ENCODE measurements at regions not wholly inside any gene's neighbourhood (a gene's known extent, or its start where the extent isn't known, plus 50 kb on each side); places are given as distances from the start of the nearest gene placed in this dataset.
A peak's percentile ranks its signal among the peaks of the same experiment; 100 is the strongest.

GRCh38 chr7:84368122-84368521, 173.5 kb upstream of the SEMA3A start:
- Histone ChIP-seq H3K4me1 (ENCODE audit: control insufficient read depth in 2 of 2, insufficient read depth in 1 of 2, low read depth in 1 of 2, low read length in 2 of 2) (peaks cover 2 to 8% of the 10 kb centered on the region in 2 donors), H2AK5ac (ENCODE audit: low read depth, low read length) (no peak overlapping the region), H3K9ac (ENCODE audit: low read depth, low read length, poor library complexity) (no peak overlapping the region), H3K23ac (ENCODE audit: low read depth, low read length, poor library complexity) (no peak overlapping the region), H3K27me3 (ENCODE audit: control insufficient read depth in 3 of 3, insufficient read depth in 3 of 3, low read depth in 1 of 3, low read length in 3 of 3) (no peaks in the 10 kb centered on the region), H3K14ac (ENCODE audit: low read length) (no peak overlapping the region), H3K4me2 (ENCODE audit: insufficient read depth, low read length, poor library complexity, severe bottlenecking) (no peak overlapping the region), H3K4me3 (ENCODE audit: low read length in 2 of 2) (no peak overlapping the region), H2BK120ac (ENCODE audit: low read depth, low read length) (no peak overlapping the region), H2BK15ac (ENCODE audit: low read length) (no peak overlapping the region), H2BK5ac (ENCODE audit: low read length) (no peak overlapping the region), H3K27ac (replicated peaks; ENCODE audit: low read length) (no peak overlapping the region), H3K79me1 (ENCODE audit: low read depth, low read length) (no peaks in the 10 kb centered on the region), H3K36me3 (replicated peaks in 1 of 2; ENCODE audit: control insufficient read depth in 2 of 2, insufficient read depth in 2 of 2, low read length in 2 of 2) (no peaks in the 10 kb centered on the region), H2BK12ac (ENCODE audit: low read length) (no peak overlapping the region), H3K4ac (ENCODE audit: low read length) (no peak overlapping the region), H4K8ac (ENCODE audit: low read depth, low read length) (no peak overlapping the region), H3K18ac (ENCODE audit: low read length) (no peak overlapping the region), H4K91ac (ENCODE audit: low read depth, low read length, poor library complexity) (no peak overlapping the region), H3K9me3 (replicated peaks in 1 of 2; ENCODE audit: control insufficient read depth in 2 of 2, insufficient read depth in 1 of 2, low read depth in 1 of 2, low read length in 2 of 2) (no peaks in the 10 kb centered on the region), H2AFZ (ENCODE audit: low read length) (no peak overlapping the region)
- WGBS, 2 donors (ENCODE audit: extremely low coverage in 2 of 2, insufficient read length in 2 of 2, insufficient replicate concordance in 1 of 2) = no CpG with 5 or more reads among the region's 1 CpG
- DNase-seq (ENCODE audit: low spot score) = no peak

GRCh38 chr7:84364708-84365107, 170.1 kb upstream of the SEMA3A start:
- Histone ChIP-seq H3K9me3 (replicated peaks in 1 of 2; ENCODE audit: control insufficient read depth in 2 of 2, insufficient read depth in 1 of 2, low read depth in 1 of 2, low read length in 2 of 2) (no peaks in the 10 kb centered on the region), H3K4me2 (ENCODE audit: insufficient read depth, low read length, poor library complexity, severe bottlenecking) (no peak overlapping the region), H3K79me1 (ENCODE audit: low read depth, low read length) (no peaks in the 10 kb centered on the region), H2BK15ac (ENCODE audit: low read length) (no peak overlapping the region), H3K4ac (ENCODE audit: low read length) (no peak overlapping the region), H3K4me3 (ENCODE audit: low read length in 2 of 2) (no peak overlapping the region), H3K18ac (ENCODE audit: low read length) (no peak overlapping the region), H2AK5ac (ENCODE audit: low read depth, low read length) (no peak overlapping the region), H3K9ac (ENCODE audit: low read depth, low read length, poor library complexity) (no peak overlapping the region), H3K27me3 (ENCODE audit: control insufficient read depth in 3 of 3, insufficient read depth in 3 of 3, low read depth in 1 of 3, low read length in 3 of 3) (no peaks in the 10 kb centered on the region), H2BK5ac (ENCODE audit: low read length) (no peak overlapping the region), H3K14ac (ENCODE audit: low read length) (no peak overlapping the region), H2BK12ac (ENCODE audit: low read length) (no peak overlapping the region), H4K8ac (ENCODE audit: low read depth, low read length) (no peak overlapping the region), H3K4me1 (ENCODE audit: control insufficient read depth in 2 of 2, insufficient read depth in 1 of 2, low read depth in 1 of 2, low read length in 2 of 2) (peaks cover 0 to 8% of the 10 kb centered on the region in 2 donors), H3K23ac (ENCODE audit: low read depth, low read length, poor library complexity) (no peak overlapping the region), H4K91ac (ENCODE audit: low read depth, low read length, poor library complexity) (no peak overlapping the region), H3K36me3 (replicated peaks in 1 of 2; ENCODE audit: control insufficient read depth in 2 of 2, insufficient read depth in 2 of 2, low read length in 2 of 2) (no peaks in the 10 kb centered on the region), H2BK120ac (ENCODE audit: low read depth, low read length) (no peak overlapping the region), H2AFZ (ENCODE audit: low read length) (peak overlapping the region; percentile 51), H3K27ac (replicated peaks; ENCODE audit: low read length) (no peak overlapping the region)
- no CpG with 5 or more reads among the region's 1 CpG for WGBS, 2 donors (ENCODE audit: extremely low coverage in 2 of 2, insufficient read length in 2 of 2, insufficient replicate concordance in 1 of 2)
- DNase-seq (ENCODE audit: low spot score) = no peak

- Histone ChIP-seq H3K4ac (ENCODE audit: low read length) (no peak overlapping the region), H3K18ac (ENCODE audit: low read length) (no peak overlapping the region), H4K91ac (ENCODE audit: low read depth, low read length, poor library complexity) (no peak overlapping the region), H2BK12ac (ENCODE audit: low read length) (no peak overlapping the region), H2BK120ac (ENCODE audit: low read depth, low read length) (no peak overlapping the region), H3K9me3 (replicated peaks in 1 of 2; ENCODE audit: control insufficient read depth in 2 of 2, insufficient read depth in 1 of 2, low read depth in 1 of 2, low read length in 2 of 2) (no peaks in the 10 kb centered on the region), H3K4me3 (ENCODE audit: low read length in 2 of 2) (no peak overlapping the region), H3K14ac (ENCODE audit: low read length) (no peak overlapping the region), H4K8ac (ENCODE audit: low read depth, low read length) (no peak overlapping the region), H3K36me3 (replicated peaks in 1 of 2; ENCODE audit: control insufficient read depth in 2 of 2, insufficient read depth in 2 of 2, low read length in 2 of 2) (no peaks in the 10 kb centered on the region), H3K23ac (ENCODE audit: low read depth, low read length, poor library complexity) (no peak overlapping the region), H3K9ac (ENCODE audit: low read depth, low read length, poor library complexity) (no peak overlapping the region), H3K79me1 (ENCODE audit: low read depth, low read length) (no peaks in the 10 kb centered on the region), H3K27me3 (ENCODE audit: control insufficient read depth in 3 of 3, insufficient read depth in 3 of 3, low read depth in 1 of 3, low read length in 3 of 3) (no peaks in the 10 kb centered on the region), H2AK5ac (ENCODE audit: low read depth, low read length) (no peak overlapping the region), H2BK5ac (ENCODE audit: low read length) (no peak overlapping the region), H2AFZ (ENCODE audit: low read length) (peak overlapping the region; percentile 67), H3K4me2 (ENCODE audit: insufficient read depth, low read length, poor library complexity, severe bottlenecking) (no peak overlapping the region), H3K4me1 (ENCODE audit: control insufficient read depth in 2 of 2, insufficient read depth in 1 of 2, low read depth in 1 of 2, low read length in 2 of 2) (peaks cover 0 to 8% of the 10 kb centered on the region in 2 donors), H3K27ac (replicated peaks; ENCODE audit: low read length) (no peak overlapping the region), H2BK15ac (ENCODE audit: low read length) (no peak overlapping the region)
- DNase-seq (ENCODE audit: low spot score) = no peak
These were observed 169.2 kb upstream of the SEMA3A start for GRCh38 chr7:84363741-84364140.

GRCh38 chr7:84362828-84363227, 168.2 kb upstream of the SEMA3A start:
- Histone ChIP-seq H3K27me3 (ENCODE audit: control insufficient read depth in 3 of 3, insufficient read depth in 3 of 3, low read depth in 1 of 3, low read length in 3 of 3) (no peaks in the 10 kb centered on the region), H3K9me3 (replicated peaks in 1 of 2; ENCODE audit: control insufficient read depth in 2 of 2, insufficient read depth in 1 of 2, low read depth in 1 of 2, low read length in 2 of 2) (no peaks in the 10 kb centered on the region), H3K18ac (ENCODE audit: low read length) (no peak overlapping the region), H3K4me2 (ENCODE audit: insufficient read depth, low read length, poor library complexity, severe bottlenecking) (no peak overlapping the region), H2AK5ac (ENCODE audit: low read depth, low read length) (no peak overlapping the region), H3K36me3 (replicated peaks in 1 of 2; ENCODE audit: control insufficient read depth in 2 of 2, insufficient read depth in 2 of 2, low read length in 2 of 2) (no peaks in the 10 kb centered on the region), H2AFZ (ENCODE audit: low read length) (peak overlapping the region; percentile 19), H4K91ac (ENCODE audit: low read depth, low read length, poor library complexity) (no peak overlapping the region), H3K27ac (replicated peaks; ENCODE audit: low read length) (no peak overlapping the region), H2BK12ac (ENCODE audit: low read length) (no peak overlapping the region), H4K8ac (ENCODE audit: low read depth, low read length) (no peak overlapping the region), H3K14ac (ENCODE audit: low read length) (no peak overlapping the region), H2BK15ac (ENCODE audit: low read length) (no peak overlapping the region), H3K4me1 (ENCODE audit: control insufficient read depth in 2 of 2, insufficient read depth in 1 of 2, low read depth in 1 of 2, low read length in 2 of 2) (peaks cover 0 to 8% of the 10 kb centered on the region in 2 donors), H3K23ac (ENCODE audit: low read depth, low read length, poor library complexity) (no peak overlapping the region), H2BK120ac (ENCODE audit: low read depth, low read length) (no peak overlapping the region), H2BK5ac (ENCODE audit: low read length) (no peak overlapping the region), H3K4me3 (ENCODE audit: low read length in 2 of 2) (no peak overlapping the region), H3K9ac (ENCODE audit: low read depth, low read length, poor library complexity) (no peak overlapping the region), H3K79me1 (ENCODE audit: low read depth, low read length) (no peaks in the 10 kb centered on the region), H3K4ac (ENCODE audit: low read length) (no peak overlapping the region)
- no peak for DNase-seq (ENCODE audit: low spot score)
- WGBS, 2 donors (ENCODE audit: extremely low coverage in 2 of 2, insufficient read length in 2 of 2, insufficient replicate concordance in 1 of 2) = no CpG with 5 or more reads among the region's 1 CpG

Measured in neuronal stem cell (in vitro differentiated cells).